ENCODE measurements at regions not wholly inside any gene's neighbourhood (a gene's known extent, or its start where the extent isn't known, plus 50 kb on each side); places are given as distances from the start of the nearest gene placed in this dataset.

DNA sequence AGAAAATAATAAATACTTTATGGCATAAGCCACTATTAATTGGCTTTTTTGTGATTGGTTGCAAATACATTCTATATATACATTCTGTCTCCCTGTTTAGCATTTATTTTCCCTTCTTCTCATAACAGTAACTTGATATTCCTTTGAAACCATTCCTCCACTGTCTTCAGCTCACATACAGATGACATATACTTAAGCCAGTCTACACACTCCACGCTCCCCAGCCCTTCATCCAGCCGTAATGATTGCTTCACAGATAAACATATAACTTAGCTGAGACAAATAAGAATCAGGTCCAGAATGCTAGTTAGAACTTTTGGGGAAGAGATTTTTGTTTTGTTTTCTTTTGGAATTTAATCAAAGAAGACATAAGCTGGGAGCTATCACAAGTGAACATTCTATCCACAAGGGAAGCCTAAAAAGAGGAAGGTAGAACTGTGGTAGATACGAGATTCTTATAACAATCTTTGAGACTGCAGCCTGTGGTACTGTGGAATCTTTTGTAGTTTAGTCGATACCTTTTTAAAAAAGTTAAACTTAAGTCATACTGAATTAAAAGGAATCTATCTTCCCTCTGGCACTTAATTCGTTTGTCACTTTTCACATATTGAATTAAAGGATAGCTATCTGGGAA, 365.1 kb upstream of the PRR16 start:
- TF ChIP-seq, protein P1, sequence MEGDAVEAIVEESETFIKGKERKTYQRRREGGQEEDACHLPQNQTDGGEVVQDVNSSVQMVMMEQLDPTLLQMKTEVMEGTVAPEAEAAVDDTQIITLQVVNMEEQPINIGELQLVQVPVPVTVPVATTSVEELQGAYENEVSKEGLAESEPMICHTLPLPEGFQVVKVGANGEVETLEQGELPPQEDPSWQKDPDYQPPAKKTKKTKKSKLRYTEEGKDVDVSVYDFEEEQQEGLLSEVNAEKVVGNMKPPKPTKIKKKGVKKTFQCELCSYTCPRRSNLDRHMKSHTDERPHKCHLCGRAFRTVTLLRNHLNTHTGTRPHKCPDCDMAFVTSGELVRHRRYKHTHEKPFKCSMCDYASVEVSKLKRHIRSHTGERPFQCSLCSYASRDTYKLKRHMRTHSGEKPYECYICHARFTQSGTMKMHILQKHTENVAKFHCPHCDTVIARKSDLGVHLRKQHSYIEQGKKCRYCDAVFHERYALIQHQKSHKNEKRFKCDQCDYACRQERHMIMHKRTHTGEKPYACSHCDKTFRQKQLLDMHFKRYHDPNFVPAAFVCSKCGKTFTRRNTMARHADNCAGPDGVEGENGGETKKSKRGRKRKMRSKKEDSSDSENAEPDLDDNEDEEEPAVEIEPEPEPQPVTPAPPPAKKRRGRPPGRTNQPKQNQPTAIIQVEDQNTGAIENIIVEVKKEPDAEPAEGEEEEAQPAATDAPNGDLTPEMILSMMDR (IDR thresholded peaks at IDR 0.05): no peak
- TF ChIP-seq POLR2A (IDR thresholded peaks at IDR 0.05): no peak
- no peak for TF ChIP-seq EP300 (IDR thresholded peaks at IDR 0.05)
